Neural progenitor cell (in vitro differentiated cells): ENCODE measurements at regions not wholly inside any gene's neighbourhood (a gene's known extent, or its start where the extent isn't known, plus 50 kb on each side); places are given as distances from the start of the nearest gene placed in this dataset.

Experiments
- CTCF ChIP-seq: fragments of 200-600 bp; sonication (generic); IDR thresholded peaks from 2 replicates; pipeline ENCODE4 v1.5.1; 2017; ENCODE audit warnings: antibody characterized with exemption, mild to moderate bottlenecking
- EZH2 ChIP-seq: fragments of 200-600 bp; sonication (generic); IDR thresholded peaks from 2 replicates; pipeline ENCODE4 v1.6.1; 2017; ENCODE audit warnings: antibody characterized with exemption, mild to moderate bottlenecking, moderate library complexity
- EZH2phosphoT487 ChIP-seq: fragments of 200-600 bp; sonication (generic); IDR thresholded peaks from 2 replicates; pipeline ENCODE4 v1.6.1; 2017; ENCODE audit warnings: antibody characterized with exemption

- no peak for TF ChIP-seq EZH2
- TF ChIP-seq CTCF = peak; percentile 31
- no peak for TF ChIP-seq EZH2phosphoT487
These were observed 458.3 kb upstream of the SEL1L start for GRCh38 chr14:81991998-81992397.
